NCI-H2227 treated with DMSO at 0.1 percent for 48 hours (cell line): ENCODE measurements at regions not wholly inside any gene's neighbourhood (a gene's known extent, or its start where the extent isn't known, plus 50 kb on each side); places are given as distances from the start of the nearest gene placed in this dataset.

ENCODE experiments used
- DNase-seq: peaks from one replicate; lab custom pipeline; 2025; lab: John Stamatoyannopoulos, UW

DNA sequence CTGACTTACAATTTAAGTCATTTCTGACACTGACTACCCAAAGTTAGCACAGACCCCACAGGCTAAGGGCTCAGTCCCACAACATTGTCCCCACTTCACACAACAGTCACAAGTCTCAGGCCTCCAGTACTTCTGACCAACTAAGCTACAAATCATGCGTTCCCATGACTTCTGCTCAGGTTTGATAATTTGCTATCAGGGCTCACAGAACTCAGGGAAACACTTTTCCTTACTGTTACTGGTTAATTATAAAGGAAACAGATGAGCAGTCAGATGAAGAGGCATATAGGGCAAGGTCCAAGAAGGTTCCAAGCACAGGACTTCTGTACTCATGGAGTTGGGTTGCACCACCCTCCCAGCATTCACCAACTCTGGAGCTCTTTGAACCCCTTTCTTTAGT is 151.2 kb upstream of the TNR start:
- DNase-seq: no peak

- DNase-seq: no peak
Measured at GRCh38 chr1:175893192-175893591, 149.8 kb upstream of the TNR start.

DNA sequence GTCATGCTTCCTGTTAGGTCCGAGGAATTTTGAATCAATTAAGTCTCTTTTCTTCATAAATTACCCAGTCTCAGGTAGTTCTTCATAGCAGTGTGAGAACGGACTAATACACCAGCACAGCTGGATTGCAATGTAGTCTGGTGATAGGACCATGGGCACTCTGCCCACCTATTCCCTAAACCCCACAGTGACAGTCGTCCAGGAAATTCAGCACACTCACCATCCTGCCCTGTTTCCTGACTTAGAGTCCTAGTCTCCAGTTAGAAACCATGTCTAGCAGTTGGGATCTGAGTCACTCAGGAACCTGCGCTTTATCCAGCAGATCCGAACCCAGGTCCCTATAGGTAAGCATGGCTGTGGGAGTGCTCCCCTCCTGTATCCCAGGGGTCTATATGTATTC is 149.3 kb upstream of the TNR start:
- DNase-seq: no peak

GRCh38 chr1:175891783-175892309 is 148.5 kb upstream of the TNR start:
- no peak for DNase-seq

DNA sequence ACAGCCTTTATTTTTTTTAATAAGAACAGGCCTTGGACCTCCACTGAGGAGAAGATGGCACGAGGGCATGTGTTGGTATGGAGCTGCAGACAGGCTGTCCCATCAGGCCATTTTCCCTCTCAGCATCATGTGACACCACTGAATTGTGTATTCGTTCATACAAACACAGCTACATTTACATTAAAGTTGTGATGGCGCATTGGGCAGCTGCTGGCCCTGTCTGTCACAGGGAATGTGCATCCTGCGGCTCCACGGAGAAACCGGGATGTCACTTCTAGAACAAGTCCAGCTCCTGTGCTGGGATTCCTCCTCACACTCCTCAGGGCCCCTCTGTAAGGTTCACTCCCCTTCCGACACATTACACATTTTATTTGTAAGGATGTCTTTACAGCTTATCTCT is 147.6 kb upstream of the TNR start:
- DNase-seq: no peak

- no peak for DNase-seq
Measured at GRCh38 chr1:175889848-175890247, 146.5 kb upstream of the TNR start.

GRCh38 chr1:175888996-175889395 is 145.6 kb upstream of the TNR start:
- DNase-seq: no peak

GRCh38 chr1:175887981-175888428 is 144.6 kb upstream of the TNR start:
- no peak for DNase-seq

GRCh38 chr1:175887521-175887920 is 144.1 kb upstream of the TNR start:
- no peak for DNase-seq

DNA sequence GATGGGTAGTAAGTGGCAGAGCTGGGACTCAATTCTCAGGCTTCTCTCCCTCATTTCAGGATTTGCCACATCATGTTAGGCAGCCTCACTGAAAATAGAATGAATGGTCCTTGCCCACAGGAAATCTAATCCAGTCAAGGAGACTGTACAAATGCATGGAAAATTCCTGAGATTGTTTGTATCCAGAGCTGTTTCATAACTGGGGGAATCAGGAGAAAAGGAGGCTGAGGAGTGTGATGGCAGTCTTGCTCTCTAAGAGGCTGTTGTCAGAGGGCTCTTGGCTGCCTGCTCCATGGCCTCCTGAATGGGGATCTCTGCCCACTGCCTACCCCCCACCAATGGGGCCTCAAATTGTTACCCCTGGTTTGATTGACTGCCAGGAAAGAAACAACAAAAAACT is 141.9 kb upstream of the TNR start:
- DNase-seq: no peak

DNA sequence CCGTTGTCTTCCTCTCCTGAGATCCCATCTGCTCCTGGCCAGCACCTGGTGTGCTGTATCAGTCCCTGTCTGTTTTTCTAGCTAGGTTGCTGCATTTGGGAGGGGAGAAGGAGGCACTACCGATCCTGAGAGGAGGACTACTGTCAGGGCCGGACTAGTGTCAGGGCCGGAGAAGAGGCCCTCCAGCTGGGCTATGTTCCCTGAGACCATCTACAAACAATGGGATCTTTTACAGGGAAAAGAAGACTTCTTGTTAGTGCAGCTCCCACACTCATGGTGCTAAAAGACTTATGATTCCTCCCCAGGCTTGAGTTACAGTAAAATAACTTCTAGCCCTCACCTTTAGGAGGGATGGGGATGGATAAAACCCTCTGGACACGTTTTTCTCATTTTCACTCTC is 141.0 kb upstream of the TNR start:
- no peak for DNase-seq

DNA sequence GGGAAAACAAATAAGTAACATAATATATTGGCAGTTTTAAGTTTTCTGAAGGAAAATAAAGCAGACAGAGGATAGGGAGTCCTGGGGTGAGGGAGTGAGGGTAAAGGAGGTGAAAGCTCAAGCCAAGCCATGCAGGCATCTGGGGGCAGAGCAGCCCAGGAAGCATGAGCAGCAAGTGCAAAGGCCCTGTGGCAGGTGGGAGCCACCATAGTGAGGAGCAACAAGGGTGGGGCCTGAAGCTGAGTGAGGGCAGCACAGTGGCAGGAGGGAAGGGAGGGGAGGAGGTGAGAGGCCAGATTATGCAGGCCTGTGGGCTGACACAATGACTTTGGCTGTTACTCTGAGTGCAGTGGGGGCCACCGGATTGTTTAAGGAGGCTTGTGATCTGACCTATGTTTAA is 138.8 kb upstream of the TNR start:
- no peak for DNase-seq

GRCh38 chr1:175881246-175881976 is 138.0 kb upstream of the TNR start:
- no peak for DNase-seq

DNA sequence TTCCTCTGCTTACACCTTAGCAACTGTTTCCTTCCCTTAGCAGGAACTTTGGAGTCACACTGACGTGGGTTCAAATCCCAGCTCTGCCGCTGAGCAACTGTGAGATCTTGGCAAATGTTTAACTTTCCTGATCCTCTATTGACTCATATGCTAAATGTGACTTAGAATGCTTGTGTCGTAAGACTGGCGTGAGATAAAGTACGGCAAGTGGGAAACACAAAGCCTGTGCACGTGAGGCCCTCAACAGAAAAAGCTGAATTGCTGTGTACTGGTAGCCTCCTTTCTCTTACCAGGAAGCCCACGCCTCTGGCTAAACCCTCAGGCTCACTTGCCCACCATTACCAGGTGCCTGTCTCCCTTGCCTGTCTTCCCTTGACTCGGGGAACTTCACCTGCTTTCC is 135.4 kb upstream of the TNR start:
- DNase-seq: no peak

GRCh38 chr1:175877939-175878737 is 134.7 kb upstream of the TNR start:
- peak; percentile 88 for DNase-seq

DNA sequence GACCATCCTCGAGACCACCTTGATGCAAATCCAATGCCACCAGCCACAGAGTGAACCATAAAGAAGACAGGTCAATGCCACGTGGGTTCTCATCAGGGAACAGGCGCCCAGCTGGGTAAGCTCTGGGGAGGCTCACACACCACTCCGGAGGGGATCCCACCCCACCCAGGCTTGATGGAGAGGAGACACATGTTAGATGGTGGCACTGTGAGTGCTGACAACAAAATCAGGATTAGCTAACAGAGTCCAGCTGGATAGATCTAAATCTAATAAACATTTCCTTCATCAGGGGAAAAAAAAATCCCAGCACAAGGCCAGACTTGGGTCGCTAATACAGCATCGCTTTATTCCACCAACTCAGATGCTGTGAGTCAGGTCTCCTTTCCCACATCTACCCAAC is 132.2 kb upstream of the TNR start:
- DNase-seq: no peak

DNA sequence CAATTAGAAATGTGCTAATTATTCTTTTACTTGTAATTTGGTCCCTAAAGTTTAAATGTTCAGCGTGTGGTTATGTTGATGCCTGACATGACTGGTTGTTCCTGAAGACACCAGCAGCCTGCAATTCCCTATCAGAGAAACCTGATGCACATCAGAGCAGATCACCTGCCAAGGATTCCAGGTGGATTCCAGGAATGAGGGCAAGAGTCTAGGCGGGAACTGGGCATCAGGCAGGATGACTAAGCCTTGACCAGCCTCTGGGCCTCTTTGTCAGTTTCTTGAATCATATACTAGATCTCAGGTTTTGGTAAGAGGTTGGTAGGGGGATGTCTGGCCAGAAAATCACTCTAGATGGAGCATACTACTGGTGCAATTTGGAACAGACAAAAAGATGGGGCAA is 130.7 kb upstream of the TNR start:
- DNase-seq: no peak

GRCh38 chr1:175873290-175873935 is 130.0 kb upstream of the TNR start:
- no peak for DNase-seq

DNA sequence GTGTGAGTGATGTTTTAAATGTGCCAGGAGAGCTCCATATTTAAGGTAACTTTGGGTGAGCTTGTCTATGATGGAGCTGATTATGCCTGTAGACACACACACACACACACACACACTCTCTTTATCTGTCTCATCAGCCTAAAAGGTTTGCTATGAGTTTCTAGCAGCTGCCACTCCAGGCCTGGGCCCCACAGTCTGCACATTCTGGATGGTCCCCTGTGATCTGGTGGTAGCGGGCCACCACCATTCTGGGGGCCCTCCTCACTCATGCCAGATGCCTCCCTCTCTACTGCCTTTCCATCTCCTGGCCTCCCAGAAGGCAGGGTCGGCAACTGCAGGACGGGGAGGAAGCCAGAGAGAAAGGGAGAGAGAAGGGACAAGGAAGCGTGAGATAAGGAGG is 129.2 kb upstream of the TNR start:
- DNase-seq: no peak

DNA sequence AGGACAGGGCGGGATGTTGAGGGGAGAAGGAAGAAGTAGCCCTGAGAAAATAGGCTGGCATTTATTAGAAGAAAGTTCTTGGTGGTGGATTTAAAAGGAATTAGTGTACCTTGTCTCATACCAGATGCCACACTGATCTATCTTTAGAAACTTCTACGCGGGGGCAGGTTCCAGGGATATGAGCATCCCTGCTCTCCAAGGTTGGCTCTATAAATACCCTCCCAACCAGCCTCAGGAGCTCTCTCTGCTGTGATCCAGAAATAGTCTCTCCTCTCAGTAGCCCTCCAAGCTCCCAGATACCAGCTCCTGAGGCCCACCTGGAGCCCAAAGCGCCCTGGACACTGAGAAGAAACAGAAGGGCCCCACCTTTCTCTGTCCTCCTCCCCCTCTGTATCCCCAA is 128.3 kb upstream of the TNR start:
- DNase-seq: no peak

DNA sequence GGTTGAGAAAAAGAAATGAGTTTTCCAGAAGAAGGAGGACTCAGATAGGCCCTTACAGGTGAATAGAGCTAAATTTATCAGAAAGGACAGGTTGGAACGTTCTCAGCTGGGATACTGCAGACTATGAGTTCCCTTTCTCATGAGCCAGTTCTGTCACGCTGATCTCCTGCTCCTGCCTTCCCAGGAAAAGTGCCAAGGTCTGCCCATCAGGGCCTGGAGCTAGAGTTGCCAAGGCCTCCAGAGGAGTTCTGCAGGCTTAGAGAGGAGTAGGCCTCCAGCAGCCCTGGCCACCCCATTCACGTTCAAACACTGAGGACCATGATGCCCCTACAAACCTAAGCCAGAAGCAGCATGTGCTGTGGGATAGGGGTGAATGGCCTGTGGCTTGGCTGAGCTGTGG is 126.8 kb upstream of the TNR start:
- no peak for DNase-seq

DNA sequence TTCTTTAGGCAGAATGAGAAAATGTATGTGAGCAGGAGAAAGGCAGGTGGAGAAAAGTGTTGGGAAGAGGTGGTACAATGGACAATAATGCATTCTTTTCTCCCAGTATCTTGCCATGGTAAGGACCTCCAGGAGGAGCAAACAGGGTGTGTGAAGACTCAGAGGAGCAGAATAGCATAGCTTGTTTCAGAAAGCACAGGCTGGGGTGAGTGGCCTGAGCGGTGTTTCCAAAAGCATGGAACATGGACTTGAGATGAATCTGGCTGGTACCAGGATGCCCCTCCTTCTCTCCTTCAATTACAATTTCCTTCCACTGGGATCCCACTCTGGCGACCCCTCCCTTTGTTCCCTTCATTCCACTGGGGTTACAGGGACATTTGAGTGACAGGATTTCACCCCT is 123.4 kb upstream of the TNR start:
- no peak for DNase-seq
